HCT116 (cell line): ENCODE measurements at regions not wholly inside any gene's neighbourhood (a gene's known extent, or its start where the extent isn't known, plus 50 kb on each side); places are given as distances from the start of the nearest gene placed in this dataset.

Source experiments
- ELF1 ChIP-seq: IDR thresholded peaks from 2 replicates; pipeline ENCODE4 v1.6.1; 2012; ENCODE audit warnings: low read depth, borderline replicate concordance
- EZH2 ChIP-seq: fragments of 200-600 bp; sonication (generic); IDR thresholded peaks from 2 replicates; pipeline ENCODE4 v1.6.1; 2017; ENCODE audit warnings: antibody characterized with exemption, mixed run types
- EZH2phosphoT487 ChIP-seq: fragments of 200-600 bp; IDR thresholded peaks from 2 replicates; pipeline ENCODE4 v1.6.1; 2018; ENCODE audit warnings: antibody characterized with exemption, borderline replicate concordance
- JUND ChIP-seq: IDR thresholded peaks from 2 replicates; pipeline ENCODE4 v1.6.1; 2012
- POLR2A ChIP-seq: IDR thresholded peaks from 2 replicates; pipeline ENCODE4 v1.7.0; 2011; ENCODE audit warnings: borderline replicate concordance; ENCODE audit not compliant: insufficient read depth, insufficient read length; ENCODE audit errors: extremely low read depth
- POLR2AphosphoS5 ChIP-seq: IDR thresholded peaks from 2 replicates; pipeline ENCODE4 v1.6.1; 2011; ENCODE audit warnings: mild to moderate bottlenecking, low read depth, low read length, moderate library complexity
- SIN3A ChIP-seq: IDR thresholded peaks from 2 replicates; pipeline ENCODE4 v1.6.1; 2012; ENCODE audit warnings: low read depth
- SP1 ChIP-seq: IDR thresholded peaks from 2 replicates; pipeline ENCODE4 v1.6.1; 2012; ENCODE audit warnings: low read depth
- SRF ChIP-seq: IDR thresholded peaks from 2 replicates; pipeline ENCODE4 v1.6.1; 2012; ENCODE audit warnings: low read depth
- TF ChIP-seq, protein P1 (sequence below), 3 experiments: fragments of 200-600 bp in 1 of 3; sonication (generic) in 1 of 3; IDR thresholded peaks in 2 of 3; conservative IDR thresholded peaks in 1 of 3; 2 replicates each; pipeline ENCODE4 v1.5.1; 2012 to 2017; ENCODE audit warnings: low read depth in 2 of 3, low read length in 2 of 3, antibody characterized with exemption in 1 of 3, borderline replicate concordance in 1 of 3, control low read depth in 1 of 3, mild to moderate bottlenecking in 1 of 3, mixed read lengths in 1 of 3, mixed run types in 1 of 3, moderate library complexity in 1 of 3; ENCODE audit not compliant: insufficient read depth in 1 of 3
- TF ChIP-seq, protein P2 (sequence below): IDR thresholded peaks from 2 replicates; pipeline ENCODE4 v1.6.1; 2011; ENCODE audit warnings: mild to moderate bottlenecking, low read length, moderate library complexity; ENCODE audit not compliant: insufficient replicate concordance; ENCODE audit errors: extremely low read depth
- TF ChIP-seq, protein P3 (sequence below): IDR thresholded peaks from 2 replicates; pipeline ENCODE4 v1.6.1; 2012
- TF ChIP-seq, protein P4 (sequence below): IDR thresholded peaks from 2 replicates; pipeline ENCODE4 v1.6.1; 2012
- TF ChIP-seq, protein P5 (sequence below): IDR thresholded peaks from 2 replicates; pipeline ENCODE4 v1.6.1; 2012; ENCODE audit warnings: low read depth

DNA sequence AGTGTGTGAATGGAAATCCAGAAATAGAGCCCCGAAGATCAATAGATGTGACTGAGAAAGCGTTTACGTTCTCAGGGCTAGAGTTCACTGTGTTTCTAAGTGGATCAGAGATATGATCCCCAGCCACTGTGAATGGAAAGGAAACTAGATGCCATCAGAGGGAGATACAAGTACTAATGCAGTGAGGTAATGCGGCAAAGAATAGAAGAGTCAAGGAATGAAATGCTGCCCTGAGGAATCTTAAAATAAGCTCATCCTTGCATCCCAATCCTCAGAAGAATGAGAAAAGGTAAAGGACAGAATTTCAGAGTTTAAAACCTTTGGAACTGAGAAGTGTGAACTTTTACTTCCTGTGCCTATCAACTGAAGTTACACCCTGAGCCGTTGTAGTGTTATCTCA lies 165.5 kb upstream of the ESRRG start:
- TF ChIP-seq EZH2 (no peak), POLR2A (no peak), ELF1 (no peak), POLR2AphosphoS5 (no peak), SRF (no peak), JUND (no peak), EZH2phosphoT487 (no peak), SP1 (no peak), SIN3A (no peak)
- TF ChIP-seq, protein P1, sequence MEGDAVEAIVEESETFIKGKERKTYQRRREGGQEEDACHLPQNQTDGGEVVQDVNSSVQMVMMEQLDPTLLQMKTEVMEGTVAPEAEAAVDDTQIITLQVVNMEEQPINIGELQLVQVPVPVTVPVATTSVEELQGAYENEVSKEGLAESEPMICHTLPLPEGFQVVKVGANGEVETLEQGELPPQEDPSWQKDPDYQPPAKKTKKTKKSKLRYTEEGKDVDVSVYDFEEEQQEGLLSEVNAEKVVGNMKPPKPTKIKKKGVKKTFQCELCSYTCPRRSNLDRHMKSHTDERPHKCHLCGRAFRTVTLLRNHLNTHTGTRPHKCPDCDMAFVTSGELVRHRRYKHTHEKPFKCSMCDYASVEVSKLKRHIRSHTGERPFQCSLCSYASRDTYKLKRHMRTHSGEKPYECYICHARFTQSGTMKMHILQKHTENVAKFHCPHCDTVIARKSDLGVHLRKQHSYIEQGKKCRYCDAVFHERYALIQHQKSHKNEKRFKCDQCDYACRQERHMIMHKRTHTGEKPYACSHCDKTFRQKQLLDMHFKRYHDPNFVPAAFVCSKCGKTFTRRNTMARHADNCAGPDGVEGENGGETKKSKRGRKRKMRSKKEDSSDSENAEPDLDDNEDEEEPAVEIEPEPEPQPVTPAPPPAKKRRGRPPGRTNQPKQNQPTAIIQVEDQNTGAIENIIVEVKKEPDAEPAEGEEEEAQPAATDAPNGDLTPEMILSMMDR (IDR thresholded peaks at IDR 0.05 in 2 of 3, conservative IDR thresholded peaks at IDR 0.05 in 1 of 3; ENCODE audit: borderline replicate concordance in 1 of 3, insufficient read depth in 1 of 3, low read depth in 2 of 3, low read length in 2 of 3) = no peak
- TF ChIP-seq, protein P2, sequence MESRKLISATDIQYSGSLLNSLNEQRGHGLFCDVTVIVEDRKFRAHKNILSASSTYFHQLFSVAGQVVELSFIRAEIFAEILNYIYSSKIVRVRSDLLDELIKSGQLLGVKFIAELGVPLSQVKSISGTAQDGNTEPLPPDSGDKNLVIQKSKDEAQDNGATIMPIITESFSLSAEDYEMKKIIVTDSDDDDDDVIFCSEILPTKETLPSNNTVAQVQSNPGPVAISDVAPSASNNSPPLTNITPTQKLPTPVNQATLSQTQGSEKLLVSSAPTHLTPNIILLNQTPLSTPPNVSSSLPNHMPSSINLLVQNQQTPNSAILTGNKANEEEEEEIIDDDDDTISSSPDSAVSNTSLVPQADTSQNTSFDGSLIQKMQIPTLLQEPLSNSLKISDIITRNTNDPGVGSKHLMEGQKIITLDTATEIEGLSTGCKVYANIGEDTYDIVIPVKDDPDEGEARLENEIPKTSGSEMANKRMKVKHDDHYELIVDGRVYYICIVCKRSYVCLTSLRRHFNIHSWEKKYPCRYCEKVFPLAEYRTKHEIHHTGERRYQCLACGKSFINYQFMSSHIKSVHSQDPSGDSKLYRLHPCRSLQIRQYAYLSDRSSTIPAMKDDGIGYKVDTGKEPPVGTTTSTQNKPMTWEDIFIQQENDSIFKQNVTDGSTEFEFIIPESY = no peak
- TF ChIP-seq, protein P3, sequence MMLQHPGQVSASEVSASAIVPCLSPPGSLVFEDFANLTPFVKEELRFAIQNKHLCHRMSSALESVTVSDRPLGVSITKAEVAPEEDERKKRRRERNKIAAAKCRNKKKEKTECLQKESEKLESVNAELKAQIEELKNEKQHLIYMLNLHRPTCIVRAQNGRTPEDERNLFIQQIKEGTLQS = no peak
- TF ChIP-seq, protein P4, sequence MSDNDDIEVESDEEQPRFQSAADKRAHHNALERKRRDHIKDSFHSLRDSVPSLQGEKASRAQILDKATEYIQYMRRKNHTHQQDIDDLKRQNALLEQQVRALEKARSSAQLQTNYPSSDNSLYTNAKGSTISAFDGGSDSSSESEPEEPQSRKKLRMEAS = no peak
- TF ChIP-seq, protein P5, sequence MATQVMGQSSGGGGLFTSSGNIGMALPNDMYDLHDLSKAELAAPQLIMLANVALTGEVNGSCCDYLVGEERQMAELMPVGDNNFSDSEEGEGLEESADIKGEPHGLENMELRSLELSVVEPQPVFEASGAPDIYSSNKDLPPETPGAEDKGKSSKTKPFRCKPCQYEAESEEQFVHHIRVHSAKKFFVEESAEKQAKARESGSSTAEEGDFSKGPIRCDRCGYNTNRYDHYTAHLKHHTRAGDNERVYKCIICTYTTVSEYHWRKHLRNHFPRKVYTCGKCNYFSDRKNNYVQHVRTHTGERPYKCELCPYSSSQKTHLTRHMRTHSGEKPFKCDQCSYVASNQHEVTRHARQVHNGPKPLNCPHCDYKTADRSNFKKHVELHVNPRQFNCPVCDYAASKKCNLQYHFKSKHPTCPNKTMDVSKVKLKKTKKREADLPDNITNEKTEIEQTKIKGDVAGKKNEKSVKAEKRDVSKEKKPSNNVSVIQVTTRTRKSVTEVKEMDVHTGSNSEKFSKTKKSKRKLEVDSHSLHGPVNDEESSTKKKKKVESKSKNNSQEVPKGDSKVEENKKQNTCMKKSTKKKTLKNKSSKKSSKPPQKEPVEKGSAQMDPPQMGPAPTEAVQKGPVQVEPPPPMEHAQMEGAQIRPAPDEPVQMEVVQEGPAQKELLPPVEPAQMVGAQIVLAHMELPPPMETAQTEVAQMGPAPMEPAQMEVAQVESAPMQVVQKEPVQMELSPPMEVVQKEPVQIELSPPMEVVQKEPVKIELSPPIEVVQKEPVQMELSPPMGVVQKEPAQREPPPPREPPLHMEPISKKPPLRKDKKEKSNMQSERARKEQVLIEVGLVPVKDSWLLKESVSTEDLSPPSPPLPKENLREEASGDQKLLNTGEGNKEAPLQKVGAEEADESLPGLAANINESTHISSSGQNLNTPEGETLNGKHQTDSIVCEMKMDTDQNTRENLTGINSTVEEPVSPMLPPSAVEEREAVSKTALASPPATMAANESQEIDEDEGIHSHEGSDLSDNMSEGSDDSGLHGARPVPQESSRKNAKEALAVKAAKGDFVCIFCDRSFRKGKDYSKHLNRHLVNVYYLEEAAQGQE = no peak
